HEK293T (cell line): ENCODE measurements at regions not wholly inside any gene's neighbourhood (a gene's known extent, or its start where the extent isn't known, plus 50 kb on each side); places are given as distances from the start of the nearest gene placed in this dataset.

Source experiments
- ELF4 ChIP-seq: fragments of 450-650 bp; IDR thresholded peaks from 2 replicates; pipeline ENCODE4 v1.6.1; 2017; ENCODE audit warnings: antibody characterized with exemption
- FOXA1 ChIP-seq: fragments of 450-650 bp; IDR thresholded peaks from 2 replicates; pipeline ENCODE4 v1.6.1; 2016; ENCODE audit warnings: mild to moderate bottlenecking
- FOXK2 ChIP-seq: fragments of 450-650 bp; IDR thresholded peaks from 2 replicates; pipeline ENCODE4 v1.6.1; 2016; ENCODE audit warnings: mild to moderate bottlenecking
- FOXM1 ChIP-seq: fragments of 450-650 bp; IDR thresholded peaks from 2 replicates; pipeline ENCODE4 v1.6.1; 2017; ENCODE audit warnings: mild to moderate bottlenecking, borderline replicate concordance
- HDGF ChIP-seq: fragments of 450-650 bp; IDR thresholded peaks from 2 replicates; pipeline ENCODE4 v1.6.1; 2017; ENCODE audit warnings: antibody characterized with exemption, borderline replicate concordance
- NFRKB ChIP-seq: fragments of 450-650 bp; IDR thresholded peaks from 2 replicates; pipeline ENCODE4 v1.6.1; 2016; ENCODE audit warnings: mild to moderate bottlenecking, moderate library complexity
- SP1 ChIP-seq: fragments of 450-650 bp; IDR thresholded peaks from 2 replicates; pipeline ENCODE4 v1.6.1; 2017
- TARDBP ChIP-seq: fragments of 450-650 bp; IDR thresholded peaks from 2 replicates; pipeline ENCODE4 v1.6.1; 2016

DNA sequence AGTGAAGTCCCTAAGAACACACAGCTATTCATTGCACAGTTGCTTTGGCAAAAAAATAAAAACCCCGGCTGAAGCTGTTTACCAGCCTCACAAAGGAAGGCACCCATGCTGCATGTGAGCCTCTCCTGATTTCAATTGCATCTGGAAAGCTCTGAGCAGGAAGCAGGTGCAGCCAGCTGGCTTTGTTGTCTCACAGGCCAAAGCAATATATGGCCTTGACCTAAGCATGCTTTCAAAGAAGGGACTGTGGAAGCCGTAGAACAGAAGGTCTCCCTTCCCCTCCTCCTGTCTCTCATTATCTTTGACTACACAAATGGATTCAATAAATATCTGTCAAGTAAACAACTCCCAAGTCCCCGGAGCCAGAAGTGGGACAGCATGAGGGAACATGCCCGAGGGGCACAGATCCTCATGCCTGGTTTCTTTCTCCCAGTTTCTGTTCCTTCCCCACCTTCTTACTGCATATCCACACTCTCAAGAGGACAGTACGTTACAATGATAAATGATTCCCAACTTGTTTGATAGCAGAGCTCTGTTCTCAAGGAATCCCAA is 57.2 kb upstream of the PCSK2 start:
- no peak for TF ChIP-seq NFRKB
- no peak for TF ChIP-seq SP1
- no peak for TF ChIP-seq ELF4
- no peak for TF ChIP-seq TARDBP
- TF ChIP-seq HDGF, result no peak
- no peak for TF ChIP-seq FOXK2
- no peak for TF ChIP-seq FOXA1
- TF ChIP-seq FOXM1, result no peak
